Astrocyte of the cerebellum (primary cell): ENCODE measurements at regions not wholly inside any gene's neighbourhood (a gene's known extent, or its start where the extent isn't known, plus 50 kb on each side); places are given as distances from the start of the nearest gene placed in this dataset.
"Not testable (repeated sequence)": the region's sequence is repeated elsewhere in the genome, so short reads cannot be mapped to it uniquely, and the experiment has no call there.

Source experiments
- DNase-seq: peaks from one replicate; pipeline ENCODE4 v3.0.0-alpha.2; 2011; ENCODE audit warnings: low read depth
- H3K4me3 ChIP-seq: 2 replicates; pipeline ENCODE4 v1.5.1; 2011; ENCODE audit warnings: mild to moderate bottlenecking, low read depth, low read length, moderate library complexity
- in situ Hi-C: cut with HindIII; loops from 2 replicates; pipeline ENCODE4 v1.10.0; 2017; ENCODE audit warnings: low sequenced_read_pairs
- TF ChIP-seq, protein P1 (sequence below): IDR thresholded peaks from 2 replicates; pipeline ENCODE4 v1.5.1; 2012; ENCODE audit warnings: low read length, low read depth, moderate library complexity, mild to moderate bottlenecking; ENCODE audit errors: missing control alignments

DNA sequence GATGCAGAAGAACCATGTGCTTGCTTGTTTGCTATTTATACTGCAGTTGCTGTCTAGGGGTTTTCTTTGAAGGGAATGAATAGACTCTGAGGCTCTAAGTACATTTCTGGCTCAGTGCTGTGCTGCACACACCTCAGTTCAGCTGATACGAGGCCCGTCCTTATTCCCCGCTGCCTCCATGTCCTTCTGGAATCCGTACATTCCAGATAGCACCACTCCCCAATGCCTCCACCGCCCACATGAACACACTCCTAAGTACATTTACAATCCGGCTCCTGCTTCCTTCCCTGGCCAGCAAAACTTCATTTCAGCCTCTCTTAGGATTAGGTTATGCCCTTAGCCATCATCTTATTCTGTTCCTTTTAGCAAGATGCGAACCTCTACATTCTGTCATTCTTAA, 57.1 kb downstream of the KCNC4 start:
- TF ChIP-seq, protein P1, sequence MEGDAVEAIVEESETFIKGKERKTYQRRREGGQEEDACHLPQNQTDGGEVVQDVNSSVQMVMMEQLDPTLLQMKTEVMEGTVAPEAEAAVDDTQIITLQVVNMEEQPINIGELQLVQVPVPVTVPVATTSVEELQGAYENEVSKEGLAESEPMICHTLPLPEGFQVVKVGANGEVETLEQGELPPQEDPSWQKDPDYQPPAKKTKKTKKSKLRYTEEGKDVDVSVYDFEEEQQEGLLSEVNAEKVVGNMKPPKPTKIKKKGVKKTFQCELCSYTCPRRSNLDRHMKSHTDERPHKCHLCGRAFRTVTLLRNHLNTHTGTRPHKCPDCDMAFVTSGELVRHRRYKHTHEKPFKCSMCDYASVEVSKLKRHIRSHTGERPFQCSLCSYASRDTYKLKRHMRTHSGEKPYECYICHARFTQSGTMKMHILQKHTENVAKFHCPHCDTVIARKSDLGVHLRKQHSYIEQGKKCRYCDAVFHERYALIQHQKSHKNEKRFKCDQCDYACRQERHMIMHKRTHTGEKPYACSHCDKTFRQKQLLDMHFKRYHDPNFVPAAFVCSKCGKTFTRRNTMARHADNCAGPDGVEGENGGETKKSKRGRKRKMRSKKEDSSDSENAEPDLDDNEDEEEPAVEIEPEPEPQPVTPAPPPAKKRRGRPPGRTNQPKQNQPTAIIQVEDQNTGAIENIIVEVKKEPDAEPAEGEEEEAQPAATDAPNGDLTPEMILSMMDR, result no peak
- no peak for DNase-seq
- in situ Hi-C loops, result no loop called here
- no peak overlapping the region for H3K4me3 ChIP-seq

DNA sequence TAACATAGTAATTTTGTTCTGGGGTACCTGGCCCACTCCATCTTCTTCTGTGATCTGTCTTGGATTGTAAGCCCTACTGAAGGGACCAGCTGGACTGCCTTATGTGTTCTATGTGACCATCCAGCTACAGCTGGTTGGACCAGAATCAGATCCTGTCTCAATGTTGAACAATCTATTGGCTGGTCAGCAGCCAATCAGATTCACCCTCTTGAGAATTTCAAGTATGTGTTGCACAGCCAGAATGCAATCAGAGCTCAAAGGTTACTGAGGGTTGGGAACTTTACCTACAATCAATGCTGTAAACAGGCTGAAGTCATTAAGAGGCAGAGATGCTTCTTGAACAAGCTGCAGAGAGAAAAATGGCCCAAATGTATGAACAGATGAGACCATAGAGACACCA, 61.9 kb downstream of the KCNC4 start:
- TF ChIP-seq, protein P1, result no peak
- in situ Hi-C loops, result loop anchor here (5.0 kb wide), 1 partner anchor 65 kb away; no protein-coding TSS in a partner anchor
- no peak for DNase-seq
- H3K4me3 ChIP-seq, result no peak overlapping the region

DNA sequence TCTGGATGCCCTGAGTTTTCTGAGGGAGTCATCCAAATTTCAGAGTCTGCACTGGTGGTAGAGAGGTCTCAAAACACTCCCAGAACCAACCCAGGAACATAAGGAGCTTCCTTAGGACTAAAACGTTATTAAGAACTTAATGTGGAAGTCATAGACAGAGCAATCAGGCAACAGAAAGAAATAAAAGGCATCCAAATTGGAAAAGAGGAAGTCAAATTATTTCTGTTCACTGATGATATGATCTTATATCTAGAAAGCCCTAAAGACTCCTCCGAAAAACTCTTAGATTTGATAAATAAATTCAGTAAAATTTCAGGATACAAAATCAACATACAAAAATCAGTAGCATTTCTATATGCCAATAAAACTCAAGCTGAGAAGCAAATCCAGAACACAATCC, 63.7 kb downstream of the KCNC4 start:
- in situ Hi-C loops, result loop anchor here (5.0 kb wide), 1 partner anchor 67 kb away; no protein-coding TSS in a partner anchor

DNA sequence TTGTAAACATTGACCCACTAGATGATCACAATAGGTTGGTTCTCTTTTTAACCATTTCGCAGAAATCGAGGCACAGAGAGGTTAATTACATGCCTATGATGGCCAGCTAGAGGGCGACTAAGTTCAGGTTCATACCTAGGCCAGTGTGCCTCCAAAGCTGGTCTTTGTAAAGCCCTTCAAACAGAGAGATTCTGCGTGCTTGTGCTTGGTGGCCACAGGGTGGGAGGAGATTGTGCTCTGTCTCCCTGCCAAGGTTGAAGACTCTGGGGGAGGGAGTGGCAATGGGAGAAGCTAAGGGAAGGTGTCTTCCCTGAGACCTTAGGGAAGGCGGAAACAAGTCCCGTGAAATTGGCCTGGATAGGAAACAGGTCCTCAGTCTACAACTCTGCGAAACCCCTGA, 59.1 kb upstream of the RBM15 start:
- in situ Hi-C loops, result no loop called here
- no peak for DNase-seq
- TF ChIP-seq, protein P1, result no peak
- H3K4me3 ChIP-seq, result no peak overlapping the region

More for the DNA sequence above, 63.7 kb downstream of the KCNC4 start:
- not testable (repeated sequence) for H3K4me3 ChIP-seq, DNase-seq

DNA sequence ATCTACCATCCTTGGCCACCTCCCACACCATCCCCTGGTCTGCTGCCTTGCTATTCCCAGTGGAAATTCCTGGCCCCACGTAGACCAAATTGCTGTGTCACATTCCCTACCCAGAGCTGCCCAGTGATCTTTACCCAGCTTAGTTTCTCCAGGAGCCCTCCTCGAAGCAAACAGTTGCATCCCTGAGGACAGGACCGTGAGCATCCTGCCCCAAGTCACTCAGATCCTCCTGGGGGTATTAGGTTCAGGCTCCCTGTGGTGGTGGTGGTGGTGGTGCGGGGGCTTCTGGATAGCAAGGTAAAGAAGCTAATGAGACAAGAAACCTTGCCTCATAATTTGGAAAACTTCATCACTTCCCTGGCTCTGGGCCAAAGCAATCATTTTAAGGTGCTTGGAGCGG, 58.4 kb upstream of the RBM15 start:
- H3K4me3 ChIP-seq, result no peak overlapping the region
- TF ChIP-seq, protein P1, result no peak
- in situ Hi-C loops, result no loop called here
- no peak for DNase-seq

DNA sequence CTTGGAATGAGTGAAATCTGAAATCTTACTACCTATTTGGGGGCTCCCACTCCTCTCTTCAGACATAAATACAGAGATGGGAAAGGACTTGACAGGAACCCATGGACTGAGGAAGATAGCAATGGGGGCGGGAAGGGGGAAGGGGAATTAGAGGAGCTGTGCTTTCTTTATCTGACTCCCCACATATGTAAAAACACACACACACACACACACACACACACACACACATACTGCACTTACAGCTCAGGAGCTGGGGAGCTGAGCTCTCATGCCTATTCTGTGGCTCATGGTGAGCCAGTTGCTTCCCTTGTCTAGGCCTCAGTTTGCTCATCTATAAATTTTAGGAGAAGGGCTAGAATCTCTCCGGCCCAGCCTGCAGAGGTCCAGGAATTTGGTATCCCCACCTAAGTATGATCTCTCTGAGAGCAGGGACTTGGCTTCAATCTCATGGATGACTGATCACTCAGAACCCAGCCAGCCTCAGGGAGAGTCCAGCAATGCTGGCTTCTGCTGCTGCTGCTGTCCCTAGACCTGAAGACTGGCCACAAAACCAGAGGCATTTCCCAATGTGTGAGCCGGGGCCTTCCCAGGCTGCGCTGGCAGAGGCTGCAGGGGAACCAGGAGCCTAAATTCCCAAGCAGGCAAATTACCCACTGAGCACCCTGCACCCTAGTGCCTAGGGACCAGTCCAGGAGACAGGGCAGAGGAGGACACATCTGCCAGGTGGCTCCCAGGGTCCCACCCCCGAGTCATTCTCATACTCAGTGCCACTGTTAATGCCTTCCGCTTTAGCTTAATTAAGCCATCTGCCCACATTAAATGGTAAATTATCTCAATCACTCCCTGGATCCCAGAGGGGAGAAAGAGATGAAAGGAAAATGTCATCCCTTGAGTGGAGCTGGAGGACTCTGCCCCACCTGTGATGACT, 57.5 kb upstream of the RBM15 start:
- in situ Hi-C loops, result no loop called here
- TF ChIP-seq, protein P1, result no peak
- no peak overlapping the region for H3K4me3 ChIP-seq
- DNase-seq, result no peak

DNA sequence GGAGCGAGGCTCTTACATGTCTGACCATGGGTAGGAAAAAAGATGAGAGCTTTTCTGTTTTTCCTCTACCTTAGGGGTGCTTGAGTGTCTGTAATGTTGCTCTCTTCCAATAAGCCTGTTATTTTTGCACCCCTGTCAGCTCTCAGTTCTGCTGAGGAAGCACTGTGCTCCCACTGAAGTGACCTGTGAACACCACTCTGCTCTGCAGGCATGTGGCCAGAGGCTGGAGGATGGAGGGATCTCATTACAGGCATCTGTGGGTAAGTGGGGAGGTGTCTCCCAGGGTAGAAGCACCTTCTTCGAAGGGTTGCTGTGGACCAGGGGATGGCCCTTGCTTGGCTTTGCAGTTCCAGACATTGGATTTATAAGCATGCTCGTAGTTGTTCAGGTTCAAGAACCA, 56.8 kb upstream of the RBM15 start:
- no peak for DNase-seq
- no peak overlapping the region for H3K4me3 ChIP-seq
- in situ Hi-C loops, result no loop called here
- TF ChIP-seq, protein P1, result no peak
